Aorta (tissue), 5 donors: ENCODE measurements at regions not wholly inside any gene's neighbourhood (a gene's known extent, or its start where the extent isn't known, plus 50 kb on each side); places are given as distances from the start of the nearest gene placed in this dataset.

Source experiments
- ATAC-seq: fragments of 200-7000 bp; cut with Tn5 transposase; one replicate; pipeline ENCODE4 v1.9.1; 2022; ENCODE audit warnings: moderate library complexity; ENCODE audit not compliant: low FRiP score
- DNase-seq, 2 donors: peaks; one replicate each; pipeline ENCODE4 v3.0.0-alpha.2; 2020
- H3K27ac ChIP-seq, 2 donors: one replicate each; pipeline ENCODE4 v1.5.1; 2013; ENCODE audit warnings: low read length in 2 of 2, mild to moderate bottlenecking in 2 of 2, moderate library complexity in 2 of 2, control low read depth in 1 of 2, inconsistent platforms in 1 of 2, low read depth in 1 of 2
- H3K27me3 ChIP-seq, 2 donors: one replicate each; pipeline ENCODE4 v1.6.1; 2013; ENCODE audit warnings: control low read depth in 1 of 2, low read length in 1 of 2, mild to moderate bottlenecking in 1 of 2, moderate library complexity in 1 of 2; ENCODE audit not compliant: insufficient read depth in 2 of 2, control insufficient read depth in 1 of 2
- H3K36me3 ChIP-seq, 2 donors: one replicate each; pipeline ENCODE4 v1.6.1; 2013; ENCODE audit warnings: control low read depth in 1 of 2, low read length in 1 of 2, mild to moderate bottlenecking in 1 of 2; ENCODE audit not compliant: insufficient read depth in 2 of 2, control insufficient read depth in 1 of 2
- H3K4me1 ChIP-seq, 2 donors: one replicate each; pipeline ENCODE4 v1.6.1; 2013; ENCODE audit warnings: low read length in 2 of 2, control low read depth in 1 of 2, mild to moderate bottlenecking in 1 of 2, moderate library complexity in 1 of 2; ENCODE audit not compliant: insufficient read depth in 2 of 2, control insufficient read depth in 1 of 2
- H3K4me3 ChIP-seq, 2 donors: one replicate each; pipeline ENCODE4 v1.5.1; 2013; ENCODE audit warnings: low read length in 2 of 2, control low read depth in 1 of 2, mild to moderate bottlenecking in 1 of 2
- H3K9me3 ChIP-seq: one replicate; pipeline ENCODE4 v1.6.1; 2013; ENCODE audit warnings: mild to moderate bottlenecking, low read length; ENCODE audit not compliant: control insufficient read depth
- WGBS, 2 donors: extraction: QIAGEN DNeasy Blood & Tissue Kit; methylation state at CpG; one replicate each; pipeline ENCODE4 v1.1.7; 2013; 5-methylcytosine and 5-hydroxymethylcytosine counted together
- intact Hi-C, 2 donors: fragments of 100-400 bp; cut with DNase I; formaldehyde crosslinking; loops; one replicate each; pipeline versions ENCODE4 v1.14.2 to v1.15.0; 2022
- donor health status: healthy with polysubstance abuse.
- donor health status: Bipolar disorder and iron deficiency.
- donor health status: DM: no; HTN: no; CAD: no.
- donor health status: DM: no; HTN: no; CAD: no.
- donor health status: DM: yes; HTN: yes; CAD: no.

DNA sequence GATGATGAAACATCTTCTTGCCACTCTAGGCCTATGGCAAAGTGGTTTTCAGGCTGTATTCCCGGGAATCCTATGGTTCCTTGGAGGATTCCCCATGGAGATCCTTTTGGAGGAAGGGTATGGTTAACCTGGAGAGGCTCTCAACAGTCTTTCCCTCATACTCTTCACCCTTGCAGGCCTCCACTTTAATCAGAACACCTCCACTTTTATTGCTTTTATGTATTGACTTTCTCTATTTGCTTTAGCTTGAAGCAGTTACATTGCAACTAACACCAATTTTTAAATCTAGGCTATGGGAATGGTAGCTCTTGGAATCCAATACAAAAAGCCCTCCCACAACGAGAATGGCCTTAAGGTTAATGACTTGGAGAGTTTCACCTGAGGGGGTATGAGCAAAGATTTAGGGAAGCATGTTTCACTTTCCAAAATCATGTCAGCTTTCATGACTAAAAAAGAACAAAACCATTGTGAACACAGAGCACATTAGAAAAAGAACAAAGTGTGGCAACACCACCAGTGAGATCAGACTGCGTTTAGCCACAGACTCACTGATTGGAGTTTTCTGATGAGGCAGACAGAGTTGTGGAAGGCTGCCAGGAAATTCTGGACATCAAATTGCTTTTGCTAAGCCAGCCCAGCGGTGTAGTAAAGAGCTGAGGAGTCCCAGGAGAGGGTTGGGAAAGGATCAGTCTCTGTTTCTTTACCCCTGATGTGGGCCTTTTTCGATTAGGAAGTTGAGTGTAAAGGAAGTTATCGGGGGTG, 130.4 kb upstream of the BMPER start:
- Histone ChIP-seq H3K36me3 (no peaks in the 10 kb centered on the region), H3K4me1 (no peaks in the 10 kb centered on the region), H3K27me3 (no peaks in the 10 kb centered on the region), H3K4me3 (no peak overlapping the region), H3K27ac (no peak overlapping the region), H3K9me3 (no peaks in the 10 kb centered on the region)
- DNase-seq (no peak), ATAC-seq (peak; percentile 35)
- 33 to 40% methylated on average over 6 of the region's 6 CpGs for WGBS, 2 donors
- intact Hi-C loops = no loop called here

DNA sequence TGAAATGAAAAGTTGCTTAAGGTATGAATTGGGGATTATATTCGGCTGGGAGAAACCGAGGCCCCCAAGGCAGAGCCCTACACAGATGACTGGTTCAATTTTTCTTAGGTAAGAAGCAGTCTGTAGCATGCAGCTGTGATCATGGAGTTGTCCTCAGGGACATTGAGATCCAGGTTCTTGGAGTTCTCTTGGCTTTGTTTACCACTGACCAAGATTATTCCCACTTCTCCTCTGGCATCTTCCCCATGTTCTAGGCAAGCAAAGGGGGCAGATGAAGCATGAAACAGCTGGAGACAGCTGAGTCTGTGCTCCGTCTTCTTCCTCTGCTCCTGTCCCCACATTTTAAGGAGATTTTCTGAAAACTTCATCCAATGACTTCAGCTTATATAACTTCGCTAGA, 129.5 kb upstream of the BMPER start:
- no peaks in the 10 kb centered on the region for H3K4me1 ChIP-seq
- ATAC-seq (no peak), DNase-seq (no peak)
- 96 to 99% methylated on average over 4 of the region's 4 CpGs for WGBS, 2 donors
- H3K9me3 ChIP-seq = no peaks in the 10 kb centered on the region
- intact Hi-C loops = no loop called here
- no peaks in the 10 kb centered on the region for H3K36me3 ChIP-seq
- no peak overlapping the region for H3K27ac ChIP-seq
- H3K4me3 ChIP-seq = no peak overlapping the region
- H3K27me3 ChIP-seq = no peaks in the 10 kb centered on the region

DNA sequence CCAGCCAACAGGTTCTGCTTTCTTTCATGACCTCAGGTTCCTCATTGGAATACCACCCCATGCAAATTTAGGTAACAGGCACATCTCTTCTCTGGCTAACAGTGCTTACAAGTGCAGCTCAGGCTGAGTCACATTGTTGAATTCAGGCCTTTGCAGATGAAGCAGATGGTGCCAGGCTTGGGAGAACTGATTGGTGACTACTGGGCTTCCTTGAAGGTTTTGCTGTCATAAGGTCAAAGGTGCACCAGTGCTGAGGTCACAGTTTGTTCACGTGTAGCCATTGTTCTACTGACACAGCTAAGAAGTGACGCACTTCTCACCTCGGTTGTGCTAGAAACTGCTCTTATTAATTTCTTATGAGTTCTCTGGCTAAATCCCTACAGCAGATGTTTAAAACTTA, 128.6 kb upstream of the BMPER start:
- WGBS, 2 donors = 65 to 68% methylated on average over 3 of the region's 3 CpGs
- H3K4me3 ChIP-seq = no peak overlapping the region
- DNase-seq (no peak), ATAC-seq (no peak)
- H3K4me1 ChIP-seq = no peaks in the 10 kb centered on the region
- H3K27ac ChIP-seq = no peak overlapping the region
- H3K36me3 ChIP-seq = no peaks in the 10 kb centered on the region
- H3K27me3 ChIP-seq = no peaks in the 10 kb centered on the region
- H3K9me3 ChIP-seq = no peaks in the 10 kb centered on the region
- intact Hi-C loops = no loop called here

DNA sequence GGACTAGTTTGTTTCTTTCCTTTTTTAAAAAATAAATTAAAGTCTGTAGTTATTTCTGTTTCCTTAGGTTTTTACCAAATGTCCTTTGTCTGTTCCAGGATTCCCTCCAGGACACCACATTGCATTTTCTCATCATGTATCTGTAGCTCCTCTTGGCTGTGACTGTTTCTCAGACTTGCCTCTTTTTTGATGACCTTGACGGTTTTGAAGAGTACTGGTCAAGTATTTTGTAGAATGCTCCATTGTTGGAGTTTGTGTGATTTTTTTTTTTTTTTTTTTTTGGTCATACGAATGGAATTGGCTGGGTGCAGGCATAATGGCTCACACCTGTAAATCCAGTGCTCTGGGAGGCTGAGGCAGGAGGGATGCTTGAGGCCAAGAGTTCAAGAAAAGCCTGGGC, 127.1 kb upstream of the BMPER start:
- Histone ChIP-seq H3K4me1 (no peaks in the 10 kb centered on the region), H3K27me3 (no peaks in the 10 kb centered on the region), H3K27ac (no peak overlapping the region), H3K36me3 (peaks cover 0 to 3% of the 10 kb centered on the region in 2 donors), H3K9me3 (peaks cover 6% of the 10 kb centered on the region), H3K4me3 (no peak overlapping the region)
- intact Hi-C loops = no loop called here
- no peak for DNase-seq
- no peak for ATAC-seq
- WGBS, 2 donors = 97% methylated on average over 2 of the region's 2 CpGs

DNA sequence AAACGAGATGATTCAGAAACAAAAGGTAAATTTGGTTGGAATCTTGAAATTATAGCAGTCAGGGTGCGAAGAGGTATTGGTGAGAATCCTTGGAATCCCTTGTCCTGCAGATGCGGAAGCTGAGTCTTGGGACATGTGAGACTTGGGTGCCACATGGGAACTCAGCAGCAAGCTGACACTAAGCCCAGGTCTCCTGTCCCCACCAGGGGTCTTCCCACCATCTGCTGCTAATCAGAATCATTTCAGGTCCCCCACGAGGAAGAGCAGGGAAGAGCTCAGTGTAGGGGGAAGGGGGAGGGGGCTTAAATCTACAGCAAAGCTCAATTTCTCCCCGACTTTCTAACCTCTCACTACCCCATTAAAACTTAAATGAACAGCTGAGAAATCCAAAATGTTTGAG, 126.1 kb upstream of the BMPER start:
- intact Hi-C loops = no loop called here
- peaks cover 6% of the 10 kb centered on the region for H3K9me3 ChIP-seq
- H3K27me3 ChIP-seq = no peaks in the 10 kb centered on the region
- H3K4me1 ChIP-seq = no peaks in the 10 kb centered on the region
- DNase-seq (no peak), ATAC-seq (no peak)
- no peak overlapping the region for H3K27ac ChIP-seq
- peaks cover 0 to 3% of the 10 kb centered on the region in 2 donors for H3K36me3 ChIP-seq
- H3K4me3 ChIP-seq = no peak overlapping the region
- 86 to 87% methylated on average over 5 of the region's 5 CpGs for WGBS, 2 donors

DNA sequence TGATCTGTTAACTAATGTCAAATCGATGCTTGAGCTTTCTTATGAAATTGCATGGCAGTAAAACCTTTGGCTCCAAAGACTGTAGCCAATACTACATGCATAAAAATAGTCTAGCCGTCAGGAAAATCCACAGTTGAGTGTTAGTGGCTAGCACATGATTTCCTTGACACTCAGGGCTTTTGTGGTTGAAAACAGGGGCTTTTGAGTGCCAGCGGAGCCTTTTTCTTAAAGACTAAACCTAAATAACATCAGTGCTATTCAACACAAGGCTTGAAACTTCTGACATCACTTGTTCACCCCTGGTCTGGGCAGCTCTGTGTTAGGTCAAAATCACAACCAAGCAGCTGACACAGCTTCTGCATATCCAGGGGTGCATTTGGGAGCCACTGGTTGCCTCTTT, 124.2 kb upstream of the BMPER start:
- Histone ChIP-seq H3K4me3 (no peak overlapping the region), H3K36me3 (peaks cover 0 to 3% of the 10 kb centered on the region in 2 donors), H3K4me1 (no peaks in the 10 kb centered on the region), H3K27ac (no peak overlapping the region), H3K27me3 (no peaks in the 10 kb centered on the region), H3K9me3 (peaks cover 6% of the 10 kb centered on the region)
- intact Hi-C loops = no loop called here
- DNase-seq (no peak), ATAC-seq (no peak)
- 86 to 88% methylated on average over 3 of the region's 3 CpGs for WGBS, 2 donors

DNA sequence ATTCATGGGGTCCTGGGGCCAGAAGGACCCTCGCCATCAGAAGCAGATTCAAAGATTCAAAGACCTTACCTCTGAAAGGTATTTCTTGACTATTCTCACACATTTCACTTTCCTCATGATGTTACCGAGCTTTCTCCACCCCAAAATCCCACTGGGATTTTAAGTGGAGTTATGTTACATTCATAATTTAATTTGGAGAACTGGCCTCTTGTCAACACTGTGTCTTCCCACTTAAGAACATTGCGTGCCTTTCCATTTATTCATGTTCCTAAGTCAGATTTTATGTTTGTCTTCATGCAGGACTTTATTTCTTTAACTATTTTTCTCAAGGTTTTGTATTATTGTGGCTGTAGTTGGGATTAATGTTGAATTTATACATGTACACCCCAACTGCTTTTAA, 123.5 kb upstream of the BMPER start:
- 89 to 96% methylated on average over 3 of the region's 3 CpGs for WGBS, 2 donors
- no peaks in the 10 kb centered on the region for H3K27me3 ChIP-seq
- H3K4me3 ChIP-seq = no peak overlapping the region
- ATAC-seq = peak; percentile 52
- H3K36me3 ChIP-seq = peaks cover 0 to 3% of the 10 kb centered on the region in 2 donors
- peaks cover 6% of the 10 kb centered on the region for H3K9me3 ChIP-seq
- no peak for DNase-seq
- no peak overlapping the region for H3K27ac ChIP-seq
- H3K4me1 ChIP-seq = no peaks in the 10 kb centered on the region
- intact Hi-C loops = no loop called here

DNA sequence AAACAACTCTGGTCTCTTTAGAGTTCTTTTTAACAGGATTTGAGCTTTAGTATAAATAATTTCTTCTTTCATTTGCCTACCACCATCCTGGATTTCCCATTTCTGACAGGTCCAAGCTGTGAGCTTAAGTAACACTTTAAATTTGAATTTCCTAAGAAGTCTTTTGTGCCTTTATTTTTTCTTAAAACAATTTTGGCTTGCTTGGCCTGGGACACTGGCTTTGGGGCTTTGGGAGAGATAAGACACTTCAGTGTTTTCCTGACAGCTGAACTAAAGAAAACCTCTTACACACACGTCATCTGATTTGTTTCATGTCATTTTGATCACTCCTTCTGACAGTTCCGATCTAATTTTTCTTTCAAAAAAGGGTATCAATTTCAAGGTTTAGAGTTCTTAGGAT, 121.3 kb upstream of the BMPER start:
- WGBS, 2 donors = 18 to 33% methylated on average over 2 of the region's 2 CpGs
- H3K9me3 ChIP-seq = peaks cover 6% of the 10 kb centered on the region
- no peaks in the 10 kb centered on the region for H3K4me1 ChIP-seq
- no peak overlapping the region for H3K27ac ChIP-seq
- DNase-seq (no peak), ATAC-seq (no peak)
- intact Hi-C loops = no loop called here
- H3K27me3 ChIP-seq = no peaks in the 10 kb centered on the region
- peaks cover 0 to 3% of the 10 kb centered on the region in 2 donors for H3K36me3 ChIP-seq
- H3K4me3 ChIP-seq = no peak overlapping the region

DNA sequence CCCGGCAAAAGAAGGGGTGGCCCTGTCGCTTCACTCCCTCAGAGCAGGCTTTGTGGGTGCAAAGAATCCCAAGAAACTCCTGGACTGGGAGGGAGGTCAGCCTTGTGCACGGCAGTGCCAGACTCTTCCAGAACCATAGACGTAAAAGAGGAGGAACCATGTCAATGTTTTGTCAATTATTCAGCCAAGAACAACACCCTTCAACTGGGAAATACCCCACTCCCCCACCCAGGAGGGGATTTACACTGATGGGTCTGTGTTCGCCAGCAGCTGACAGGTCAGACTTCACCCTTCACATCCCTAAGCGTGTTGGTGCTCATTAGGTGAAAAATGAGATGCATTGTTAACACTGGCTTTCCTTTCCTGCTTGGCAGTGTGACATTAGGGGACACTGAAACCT, 116.8 kb upstream of the BMPER start:
- DNase-seq (no peak), ATAC-seq (no peak)
- Histone ChIP-seq H3K4me3 (no peak overlapping the region), H3K36me3 (no peaks in the 10 kb centered on the region), H3K27ac (no peak overlapping the region), H3K27me3 (no peaks in the 10 kb centered on the region), H3K9me3 (no peaks in the 10 kb centered on the region), H3K4me1 (no peaks in the 10 kb centered on the region)
- intact Hi-C loops = no loop called here
- WGBS, 2 donors = 44 to 46% methylated on average over 6 of the region's 6 CpGs
